ENCODE measurements at regions not wholly inside any gene's neighbourhood (a gene's known extent, or its start where the extent isn't known, plus 50 kb on each side); places are given as distances from the start of the nearest gene placed in this dataset.

DNA sequence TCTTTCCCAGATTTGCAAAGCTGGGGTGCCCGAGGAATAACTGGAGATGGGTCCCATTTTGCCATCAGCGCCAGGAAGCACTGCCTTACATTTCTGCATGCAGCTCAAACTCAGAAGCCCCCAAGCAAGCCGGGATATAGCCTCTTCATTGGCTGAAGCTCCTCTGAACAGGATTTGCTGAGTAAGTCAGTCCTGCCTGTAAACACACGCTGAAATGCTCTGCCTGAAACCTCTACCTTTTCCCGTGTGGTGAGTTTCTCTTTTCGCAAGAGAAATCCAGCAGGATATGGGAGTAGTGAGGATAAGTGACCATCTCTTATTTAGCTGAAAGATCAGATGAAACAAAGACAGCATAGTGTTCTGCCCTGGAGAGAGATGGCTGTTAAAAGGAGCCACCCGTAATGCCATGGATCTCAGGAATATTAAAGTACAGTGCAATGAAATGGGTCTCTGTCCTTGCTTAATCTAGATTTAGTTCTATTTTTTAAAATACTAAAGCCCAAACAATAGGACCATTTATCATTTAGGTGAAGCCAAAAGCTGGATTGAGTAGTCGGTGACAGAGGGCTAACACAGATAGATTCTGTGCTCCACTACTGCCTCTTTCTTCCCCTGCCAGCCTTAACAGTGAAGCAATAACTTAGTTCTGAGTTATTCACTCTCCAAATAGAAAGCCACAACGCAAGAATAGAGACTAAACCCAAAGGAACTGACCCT, 177.5 kb upstream of the PPP2R2B start:
- Histone ChIP-seq H3K9me3 (ENCODE audit: low read length) (no peaks in the 10 kb centered on the region), H3K27ac (ENCODE audit: low read depth, low read length) (no peak overlapping the region), H3K36me3 (ENCODE audit: insufficient read depth, low read length) (no peaks in the 10 kb centered on the region), H3K4me1 (ENCODE audit: insufficient read depth, low read length) (no peaks in the 10 kb centered on the region), H3K27me3 (ENCODE audit: insufficient read depth, low read length, poor library complexity, severe bottlenecking) (peaks cover 4% of the 10 kb centered on the region), H3K4me3 (ENCODE audit: low read length) (no peak overlapping the region)
- ChIA-PET POLR2A (no interaction called here), CTCF (interaction anchor here (1.4 kb wide), 1 partner anchor 133 kb away, joined by 3 read pairs; no protein-coding TSS in a partner anchor)
- H3K9me3 Mint-ChIP-seq, result no peaks in the 10 kb centered on the region
- no peak overlapping the region for H3K4me3 Mint-ChIP-seq
- peaks cover 8 to 34% of the 10 kb centered on the region in 2 donors for H3K27me3 Mint-ChIP-seq
- no peaks in the 10 kb centered on the region for H3K36me3 Mint-ChIP-seq
- no peak for DNase-seq
- no peak overlapping the region for H3K27ac Mint-ChIP-seq
- no peaks in the 10 kb centered on the region for H3K4me1 Mint-ChIP-seq

- Mint-ChIP-seq H3K27me3 (peaks cover 8 to 32% of the 10 kb centered on the region in 2 donors), H3K4me1 (no peaks in the 10 kb centered on the region), H3K27ac (no peak overlapping the region), H3K4me3 (no peak overlapping the region), H3K36me3 (no peaks in the 10 kb centered on the region), H3K9me3 (no peaks in the 10 kb centered on the region)
- Histone ChIP-seq H3K4me1 (ENCODE audit: insufficient read depth, low read length) (no peaks in the 10 kb centered on the region), H3K4me3 (ENCODE audit: low read length) (no peak overlapping the region), H3K27ac (ENCODE audit: low read depth, low read length) (no peak overlapping the region), H3K27me3 (ENCODE audit: insufficient read depth, low read length, poor library complexity, severe bottlenecking) (peaks cover 4% of the 10 kb centered on the region), H3K36me3 (ENCODE audit: insufficient read depth, low read length) (no peaks in the 10 kb centered on the region), H3K9me3 (ENCODE audit: low read length) (no peaks in the 10 kb centered on the region)
- ChIA-PET CTCF (no interaction called here), POLR2A (no interaction called here)
- no peak for DNase-seq
These were observed 177.8 kb upstream of the STK32A start for GRCh38 chr5:147057051-147057450.

DNA sequence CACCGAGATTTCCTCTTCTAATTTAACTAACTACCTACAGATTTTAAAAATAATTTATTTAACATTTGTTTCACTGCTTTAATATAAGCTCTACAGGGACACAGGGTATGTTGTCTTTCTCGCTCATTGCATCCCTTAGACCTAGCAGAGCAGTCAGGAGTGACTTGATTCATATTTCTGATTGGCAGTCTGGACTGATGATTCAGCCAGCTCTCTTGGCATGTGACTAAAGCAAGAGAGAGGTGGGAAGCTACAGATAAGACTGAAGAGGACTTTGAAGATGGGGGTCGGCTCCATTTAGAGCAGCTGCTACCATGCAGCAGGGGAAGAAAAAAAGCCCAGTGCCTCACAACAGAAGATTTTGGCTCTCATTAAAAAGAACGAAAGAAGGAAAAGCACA, 173.4 kb upstream of the STK32A start:
- Mint-ChIP-seq H3K4me3 (no peak overlapping the region), H3K27me3 (peaks cover 2 to 4% of the 10 kb centered on the region in 2 donors), H3K36me3 (no peaks in the 10 kb centered on the region), H3K4me1 (peaks cover 6 to 10% (median 8%) of the 10 kb centered on the region in 3 donors), H3K27ac (no peak overlapping the region), H3K9me3 (no peaks in the 10 kb centered on the region)
- no peak for DNase-seq
- H3K36me3 ChIP-seq (ENCODE audit: insufficient read depth, low read length), result no peaks in the 10 kb centered on the region
- no peaks in the 10 kb centered on the region for H3K4me1 ChIP-seq (ENCODE audit: insufficient read depth, low read length)
- H3K4me3 ChIP-seq (ENCODE audit: low read length), result no peak overlapping the region
- POLR2A ChIA-PET, result no interaction called here
- no peak overlapping the region for H3K27ac ChIP-seq (ENCODE audit: low read depth, low read length)
- H3K9me3 ChIP-seq (ENCODE audit: low read length), result no peaks in the 10 kb centered on the region
- CTCF ChIA-PET, result no interaction called here
- H3K27me3 ChIP-seq (ENCODE audit: insufficient read depth, low read length, poor library complexity, severe bottlenecking), result no peaks in the 10 kb centered on the region

DNA sequence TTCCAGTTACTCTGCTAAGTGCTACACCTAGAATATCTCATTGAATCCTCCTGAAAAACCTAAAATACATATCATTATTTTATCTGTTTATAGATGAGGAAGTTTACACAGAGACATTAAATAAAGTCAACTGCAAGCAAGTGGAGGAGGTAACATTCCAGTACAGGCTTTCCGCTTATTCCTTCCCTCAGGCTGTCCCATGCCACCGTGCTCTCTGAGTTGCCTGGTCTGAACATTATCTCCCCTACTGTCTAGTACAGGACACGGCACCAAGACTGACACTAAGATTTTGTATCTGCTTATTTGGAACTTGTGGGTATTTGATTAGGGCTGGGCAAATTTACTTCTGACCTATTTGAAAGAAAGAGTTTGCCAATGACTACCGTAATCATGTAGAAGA, 172.4 kb upstream of the STK32A start:
- Histone ChIP-seq H3K36me3 (ENCODE audit: insufficient read depth, low read length) (no peaks in the 10 kb centered on the region), H3K27ac (ENCODE audit: low read depth, low read length) (no peak overlapping the region), H3K9me3 (ENCODE audit: low read length) (no peaks in the 10 kb centered on the region), H3K4me3 (ENCODE audit: low read length) (no peak overlapping the region), H3K27me3 (ENCODE audit: insufficient read depth, low read length, poor library complexity, severe bottlenecking) (no peaks in the 10 kb centered on the region), H3K4me1 (ENCODE audit: insufficient read depth, low read length) (no peaks in the 10 kb centered on the region)
- CTCF ChIA-PET, result no interaction called here
- POLR2A ChIA-PET, result no interaction called here
- H3K4me3 Mint-ChIP-seq, result no peak overlapping the region
- no peak overlapping the region for H3K27ac Mint-ChIP-seq
- DNase-seq, result no peak
- H3K4me1 Mint-ChIP-seq, result peaks cover 6 to 10% (median 8%) of the 10 kb centered on the region in 3 donors
- H3K27me3 Mint-ChIP-seq, result peaks cover 2 to 3% of the 10 kb centered on the region in 2 donors
- H3K9me3 Mint-ChIP-seq, result peaks cover 0 to 2% (median 0%) of the 10 kb centered on the region in 5 donors
- no peaks in the 10 kb centered on the region for H3K36me3 Mint-ChIP-seq

DNA sequence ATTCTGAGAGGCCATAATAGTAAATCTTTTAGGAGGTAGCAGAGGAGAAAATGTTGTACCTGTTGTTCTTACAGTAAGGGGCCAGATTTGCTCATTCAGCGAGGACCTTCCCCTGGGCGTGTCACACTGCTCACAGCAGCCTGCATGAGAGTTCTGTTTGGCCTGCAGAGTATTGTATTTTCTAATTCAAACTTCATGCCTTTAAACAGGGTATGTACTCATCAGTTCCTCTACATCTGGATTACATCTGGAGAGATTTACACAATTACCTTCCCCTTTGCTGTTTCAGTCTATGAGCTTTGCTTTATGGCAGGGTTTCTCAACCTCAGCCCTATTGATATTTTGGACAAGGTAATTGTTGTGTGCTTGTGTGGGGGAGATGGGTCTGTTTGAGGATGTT, 170.9 kb upstream of the STK32A start:
- H3K36me3 ChIP-seq (ENCODE audit: insufficient read depth, low read length), result no peaks in the 10 kb centered on the region
- no peak for DNase-seq
- H3K9me3 Mint-ChIP-seq, result peaks cover 0 to 2% (median 0%) of the 10 kb centered on the region in 5 donors

GRCh38 chr5:147065071-147065470, 169.8 kb upstream of the STK32A start:
- no peaks in the 10 kb centered on the region for H3K36me3 Mint-ChIP-seq
- CTCF ChIA-PET, result no interaction called here
- peak overlapping the region in 6 of 7 donors; percentile 1 to 31 (median 12) for H3K4me3 Mint-ChIP-seq

More for the DNA sequence above, 170.9 kb upstream of the STK32A start:
- H3K4me1 ChIP-seq (ENCODE audit: insufficient read depth, low read length), result no peaks in the 10 kb centered on the region
- no peaks in the 10 kb centered on the region for H3K9me3 ChIP-seq (ENCODE audit: low read length)
- H3K4me3 ChIP-seq (ENCODE audit: low read length), result no peak overlapping the region
- H3K27me3 ChIP-seq (ENCODE audit: insufficient read depth, low read length, poor library complexity, severe bottlenecking), result no peaks in the 10 kb centered on the region
- no peak overlapping the region for H3K27ac ChIP-seq (ENCODE audit: low read depth, low read length)
- H3K27ac Mint-ChIP-seq, result no peak overlapping the region
- H3K36me3 Mint-ChIP-seq, result no peaks in the 10 kb centered on the region
- H3K27me3 Mint-ChIP-seq, result peaks cover 0 to 2% of the 10 kb centered on the region in 2 donors
- H3K4me1 Mint-ChIP-seq, result peaks cover 6 to 10% (median 8%) of the 10 kb centered on the region in 3 donors
- ChIA-PET POLR2A (no interaction called here), CTCF (no interaction called here)
- H3K4me3 Mint-ChIP-seq, result no peak overlapping the region

DNA sequence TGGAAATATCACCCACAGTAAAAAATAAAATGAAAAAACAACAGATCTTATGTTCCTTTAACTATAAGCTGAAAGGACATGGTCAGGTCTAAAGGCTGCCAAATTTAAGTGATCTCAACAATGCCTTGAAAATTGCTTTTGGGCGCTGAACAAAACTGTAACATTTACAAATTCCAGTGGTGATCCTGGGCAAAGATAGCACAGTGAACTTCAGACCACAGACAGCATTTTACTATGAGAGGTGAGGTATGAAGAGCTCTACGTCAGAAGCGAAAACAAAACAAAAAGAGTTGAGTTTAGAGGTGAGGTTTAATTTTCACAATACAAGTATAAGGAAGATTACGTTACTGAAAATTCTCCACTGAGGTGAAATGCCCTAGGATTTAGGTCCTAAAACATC, 165.8 kb upstream of the STK32A start:
- peaks cover 7 to 14% of the 10 kb centered on the region in 2 donors for H3K27me3 Mint-ChIP-seq
- H3K27ac ChIP-seq (ENCODE audit: low read depth, low read length), result no peak overlapping the region
- H3K36me3 Mint-ChIP-seq, result no peaks in the 10 kb centered on the region
- H3K4me1 Mint-ChIP-seq, result peaks cover 6 to 10% (median 8%) of the 10 kb centered on the region in 3 donors
- no peak overlapping the region for H3K4me3 ChIP-seq (ENCODE audit: low read length)
- no peaks in the 10 kb centered on the region for H3K27me3 ChIP-seq (ENCODE audit: insufficient read depth, low read length, poor library complexity, severe bottlenecking)
- no peaks in the 10 kb centered on the region for H3K36me3 ChIP-seq (ENCODE audit: insufficient read depth, low read length)
- no peak for DNase-seq
- no peaks in the 10 kb centered on the region for H3K9me3 ChIP-seq (ENCODE audit: low read length)
- CTCF ChIA-PET, result no interaction called here
- H3K9me3 Mint-ChIP-seq, result peaks cover 0 to 2% (median 0%) of the 10 kb centered on the region in 5 donors
- no peaks in the 10 kb centered on the region for H3K4me1 ChIP-seq (ENCODE audit: insufficient read depth, low read length)
- H3K27ac Mint-ChIP-seq, result no peak overlapping the region
- POLR2A ChIA-PET, result no interaction called here
- no peak overlapping the region for H3K4me3 Mint-ChIP-seq

More at GRCh38 chr5:147065071-147065470, 169.8 kb upstream of the STK32A start:
- H3K27me3 Mint-ChIP-seq, result peaks cover 0 to 2% of the 10 kb centered on the region in 2 donors
- no peaks in the 10 kb centered on the region for H3K9me3 ChIP-seq (ENCODE audit: low read length)
- no peak overlapping the region for H3K4me3 ChIP-seq (ENCODE audit: low read length)
- no peaks in the 10 kb centered on the region for H3K4me1 ChIP-seq (ENCODE audit: insufficient read depth, low read length)
- no peaks in the 10 kb centered on the region for H3K27me3 ChIP-seq (ENCODE audit: insufficient read depth, low read length, poor library complexity, severe bottlenecking)
- no peaks in the 10 kb centered on the region for H3K36me3 ChIP-seq (ENCODE audit: insufficient read depth, low read length)
- H3K27ac ChIP-seq (ENCODE audit: low read depth, low read length), result no peak overlapping the region
- POLR2A ChIA-PET, result no interaction called here
- no peak for DNase-seq
- H3K27ac Mint-ChIP-seq, result no peak overlapping the region
- H3K4me1 Mint-ChIP-seq, result peaks cover 6 to 10% (median 8%) of the 10 kb centered on the region in 3 donors
- peaks cover 0 to 2% (median 0%) of the 10 kb centered on the region in 5 donors for H3K9me3 Mint-ChIP-seq

DNA sequence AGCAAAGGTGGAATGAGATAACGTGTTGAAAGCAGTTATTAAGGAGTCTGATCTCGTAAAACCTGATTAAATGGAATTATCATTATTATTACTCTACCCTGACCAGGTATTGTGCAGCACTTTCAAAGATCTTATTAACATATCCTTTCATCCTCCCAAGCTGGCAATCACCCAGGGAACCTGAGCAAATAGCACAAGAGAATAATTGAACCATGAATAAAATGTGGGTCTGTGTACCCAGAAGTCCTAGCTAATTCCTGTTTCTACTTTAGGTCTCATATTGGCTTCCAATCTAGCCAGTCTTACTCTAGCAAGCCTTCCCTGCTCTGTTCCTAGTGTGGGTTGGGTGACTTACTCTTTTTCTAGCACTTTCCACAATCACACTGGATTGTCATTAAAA, 162.2 kb upstream of the STK32A start:
- no peaks in the 10 kb centered on the region for H3K36me3 ChIP-seq (ENCODE audit: insufficient read depth, low read length)
- DNase-seq, result no peak
- H3K27me3 ChIP-seq (ENCODE audit: insufficient read depth, low read length, poor library complexity, severe bottlenecking), result no peaks in the 10 kb centered on the region
- ChIA-PET CTCF (no interaction called here), POLR2A (no interaction called here)
- Mint-ChIP-seq H3K27me3 (peaks cover 12% of the 10 kb centered on the region in 2 donors), H3K4me3 (no peak overlapping the region), H3K4me1 (no peaks in the 10 kb centered on the region), H3K9me3 (no peaks in the 10 kb centered on the region), H3K36me3 (no peaks in the 10 kb centered on the region), H3K27ac (no peak overlapping the region)
- H3K9me3 ChIP-seq (ENCODE audit: low read length), result no peaks in the 10 kb centered on the region
- H3K4me3 ChIP-seq (ENCODE audit: low read length), result no peak overlapping the region
- no peak overlapping the region for H3K27ac ChIP-seq (ENCODE audit: low read depth, low read length)
- no peaks in the 10 kb centered on the region for H3K4me1 ChIP-seq (ENCODE audit: insufficient read depth, low read length)
